ENCODE measurements at regions not wholly inside any gene's neighbourhood (a gene's known extent, or its start where the extent isn't known, plus 50 kb on each side); places are given as distances from the start of the nearest gene placed in this dataset.

- 63% methylated on average over 8 of the region's 8 CpGs for WGBS, 2 donors
- Histone ChIP-seq H3K4me1 (no peaks in the 10 kb centered on the region), H3K36me3 (no peaks in the 10 kb centered on the region), H3K9me3 (no peaks in the 10 kb centered on the region), H3K27ac (no peak overlapping the region), H3K4me3 (no peak overlapping the region), H3K27me3 (peaks cover 0 to 15% (median 3%) of the 10 kb centered on the region in 7 donors)
- no peak for TF ChIP-seq CTCF (IDR thresholded peaks at IDR 0.05)
- intact Hi-C loops (cut with DNase I) = no loop called here
- no peak for ATAC-seq
- no peak for DNase-seq
These were observed 421.1 kb downstream of the GLRX3 start for GRCh38 chr10:130557181-130557845.

- Histone ChIP-seq H3K27ac (no peak overlapping the region), H3K9me3 (no peaks in the 10 kb centered on the region)
These were observed 422.8 kb downstream of the GLRX3 start for GRCh38 chr10:130558746-130559546.

DNA sequence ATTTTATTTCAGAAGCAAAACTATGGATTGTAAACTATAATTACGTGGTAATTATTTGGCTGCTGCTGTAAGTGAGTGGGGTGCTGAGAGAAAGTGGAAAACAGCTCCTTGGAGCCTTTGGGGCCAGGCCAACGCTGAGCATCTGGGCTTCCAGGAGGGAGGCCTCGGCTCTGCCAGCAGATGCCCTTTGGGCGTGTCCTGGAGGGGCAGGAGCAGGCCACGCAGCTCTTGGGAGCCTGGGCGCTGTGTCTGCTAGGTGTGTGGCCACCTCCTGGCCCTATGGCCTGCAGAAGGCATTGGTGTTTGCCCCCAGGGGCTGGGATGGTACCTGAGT, 423.3 kb downstream of the GLRX3 start:
- no peak overlapping the region for H3K4me3 ChIP-seq
- no peaks in the 10 kb centered on the region for H3K4me1 ChIP-seq
- peaks cover 0 to 15% (median 3%) of the 10 kb centered on the region in 7 donors for H3K27me3 ChIP-seq
- ATAC-seq = no peak
- 74 to 75% methylated on average over 6 of the region's 6 CpGs for WGBS, 2 donors
- H3K9me3 ChIP-seq = no peaks in the 10 kb centered on the region
- no peak overlapping the region for H3K27ac ChIP-seq
- intact Hi-C loops (cut with DNase I) = no loop called here
- no peak for TF ChIP-seq CTCF (IDR thresholded peaks at IDR 0.05)
- H3K36me3 ChIP-seq = no peaks in the 10 kb centered on the region
- DNase-seq = no peak

More at GRCh38 chr10:130558746-130559546, 422.8 kb downstream of the GLRX3 start:
- 72 to 81% methylated on average over 11 of the region's 11 CpGs for WGBS, 2 donors
- DNase-seq = no peak
- no peak for ATAC-seq
- H3K27me3 ChIP-seq = peaks cover 0 to 15% (median 3%) of the 10 kb centered on the region in 7 donors
- no peaks in the 10 kb centered on the region for H3K36me3 ChIP-seq
- H3K4me1 ChIP-seq = no peaks in the 10 kb centered on the region
- no peak for TF ChIP-seq CTCF (IDR thresholded peaks at IDR 0.05)
- no peak overlapping the region for H3K4me3 ChIP-seq
- intact Hi-C loops (cut with DNase I) = no loop called here

- TF ChIP-seq CTCF (IDR thresholded peaks at IDR 0.05) = no peak
- ATAC-seq (no peak), DNase-seq (no peak)
- Histone ChIP-seq H3K4me3 (no peak overlapping the region), H3K4me1 (no peaks in the 10 kb centered on the region), H3K27ac (no peak overlapping the region), H3K9me3 (no peaks in the 10 kb centered on the region), H3K27me3 (peaks cover 0 to 15% (median 3%) of the 10 kb centered on the region in 7 donors), H3K36me3 (no peaks in the 10 kb centered on the region)
- 67 to 78% methylated on average over 12 of the region's 12 CpGs for WGBS, 2 donors
- intact Hi-C loops (cut with DNase I) = no loop called here
These were observed 423.9 kb downstream of the GLRX3 start for GRCh38 chr10:130560116-130560515.
